ENCODE measurements at regions not wholly inside any gene's neighbourhood (a gene's known extent, or its start where the extent isn't known, plus 50 kb on each side); places are given as distances from the start of the nearest gene placed in this dataset.

DNA sequence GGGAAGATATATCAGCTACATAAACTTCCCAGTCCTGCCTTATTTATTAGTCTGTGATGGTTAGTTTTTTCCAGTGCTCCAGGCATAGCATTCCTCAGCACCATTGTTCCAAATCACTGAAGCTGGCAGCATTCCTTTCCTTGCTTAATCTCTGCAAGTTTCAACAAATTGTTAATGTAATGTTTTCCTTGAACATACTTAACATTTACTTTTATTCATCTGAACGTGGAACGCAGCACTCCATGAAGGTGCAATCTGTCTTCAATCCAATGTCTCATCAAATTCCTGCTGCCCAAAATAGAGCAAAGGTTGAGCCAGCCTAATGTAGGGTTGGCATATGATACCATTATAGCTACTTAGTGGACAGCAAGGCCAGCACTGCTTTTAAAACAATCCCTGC lies 441.1 kb upstream of the RBFOX1 start:
- Histone ChIP-seq H3K9ac (ENCODE audit: low read depth, low read length) (no peak overlapping the region), H3K36me3 (ENCODE audit: insufficient read depth, low read length) (no peaks in the 10 kb centered on the region), H3K4me1 (ENCODE audit: insufficient read depth, low read length) (peaks cover 12% of the 10 kb centered on the region; the same call in 1 of the 2 replicates), H3K9me3 (ENCODE audit: control insufficient read depth, insufficient read depth, low read length) (no peaks in the 10 kb centered on the region)

DNA sequence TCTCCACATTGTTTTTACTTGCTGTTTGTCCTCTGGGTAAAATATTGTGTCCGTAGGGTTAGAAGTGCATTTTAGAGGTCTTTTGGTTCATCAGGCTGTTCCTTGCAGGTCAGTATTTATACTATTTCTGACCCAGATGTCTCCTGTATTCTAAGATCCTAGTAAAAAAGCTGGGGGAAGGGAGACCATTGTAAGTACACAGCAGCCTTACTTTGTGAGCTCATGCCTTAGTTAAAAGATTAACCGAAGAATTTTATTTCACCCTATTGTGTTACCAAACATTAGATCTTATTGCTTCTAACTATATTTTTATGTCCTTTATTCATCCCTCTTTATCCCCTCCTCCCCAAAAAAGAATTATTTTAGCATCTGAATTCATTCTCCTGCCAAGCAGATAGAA lies 444.1 kb upstream of the RBFOX1 start:
- peaks cover 12% of the 10 kb centered on the region; the same call in 1 of the 2 replicates for H3K4me1 ChIP-seq (ENCODE audit: insufficient read depth, low read length)
- H3K36me3 ChIP-seq (ENCODE audit: insufficient read depth, low read length), result no peaks in the 10 kb centered on the region
- H3K9me3 ChIP-seq (ENCODE audit: control insufficient read depth, insufficient read depth, low read length), result no peaks in the 10 kb centered on the region
- no peak overlapping the region for H3K9ac ChIP-seq (ENCODE audit: low read depth, low read length)

DNA sequence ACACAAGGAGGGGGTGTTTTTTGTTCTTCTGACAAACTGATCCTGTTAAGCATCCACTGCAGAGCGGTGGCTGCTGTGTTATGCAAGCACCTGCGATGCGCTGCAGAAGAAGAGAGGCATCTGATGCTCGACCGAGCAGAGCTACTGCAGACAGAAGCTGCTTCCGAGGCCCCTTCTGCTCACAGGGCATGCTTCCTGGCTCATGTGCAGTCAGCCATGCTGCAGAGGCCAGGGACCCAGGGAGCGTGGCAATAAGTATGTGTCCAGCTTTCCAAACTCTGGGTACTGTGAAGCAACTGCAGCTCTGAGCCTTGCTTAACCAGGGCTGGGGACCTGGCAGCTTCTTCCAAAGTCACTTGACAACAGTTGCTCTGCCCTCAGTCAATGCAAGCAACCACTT lies 448.6 kb upstream of the RBFOX1 start:
- no peaks in the 10 kb centered on the region for H3K4me1 ChIP-seq (ENCODE audit: insufficient read depth, low read length)
- no peak overlapping the region for H3K9ac ChIP-seq (ENCODE audit: low read depth, low read length)
- H3K36me3 ChIP-seq (ENCODE audit: insufficient read depth, low read length), result no peaks in the 10 kb centered on the region
- H3K9me3 ChIP-seq (ENCODE audit: control insufficient read depth, insufficient read depth, low read length), result no peaks in the 10 kb centered on the region

DNA sequence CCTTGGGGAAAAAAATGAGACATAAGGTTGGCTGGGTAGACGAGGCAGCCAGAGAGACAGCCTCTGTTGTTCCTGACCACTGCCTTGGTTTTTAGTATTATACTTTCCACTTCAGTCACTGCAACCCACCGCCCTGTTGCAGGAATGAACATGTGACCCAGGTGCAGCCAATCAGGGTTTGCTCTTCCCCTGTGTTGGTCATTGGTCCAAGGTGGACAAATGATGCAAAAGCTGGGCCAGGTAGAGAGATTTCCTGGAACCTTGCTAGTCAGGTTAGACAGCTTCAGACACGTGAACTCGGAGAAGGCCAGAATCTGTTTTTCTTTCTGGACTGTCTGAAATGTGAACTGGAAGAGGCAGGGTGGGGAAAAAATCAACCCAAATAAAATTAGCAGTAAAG lies 452.4 kb upstream of the RBFOX1 start:
- H3K9me3 ChIP-seq (ENCODE audit: control insufficient read depth, insufficient read depth, low read length), result no peaks in the 10 kb centered on the region
- no peaks in the 10 kb centered on the region for H3K36me3 ChIP-seq (ENCODE audit: insufficient read depth, low read length)
- no peaks in the 10 kb centered on the region for H3K4me1 ChIP-seq (ENCODE audit: insufficient read depth, low read length)
- H3K9ac ChIP-seq (ENCODE audit: low read depth, low read length), result no peak overlapping the region

DNA sequence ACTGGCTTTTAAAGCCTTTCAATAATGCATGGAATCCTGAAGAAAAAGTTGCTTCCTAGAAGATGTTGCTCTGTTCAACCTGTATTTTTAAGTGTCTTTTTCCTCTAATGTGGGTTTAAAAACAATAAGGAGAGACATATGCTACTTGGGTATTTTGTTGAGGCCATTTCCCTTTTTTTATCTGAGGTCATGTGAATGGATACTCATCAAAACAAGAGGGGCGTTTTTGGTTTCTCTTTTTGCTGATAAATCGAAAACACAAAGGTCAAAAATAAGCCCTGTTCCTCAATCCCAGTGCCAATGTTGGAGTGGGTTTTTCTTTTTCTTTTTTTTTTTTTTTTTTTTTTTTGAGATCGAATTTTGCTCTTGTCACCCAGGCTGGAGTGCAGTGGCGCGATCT lies 468.0 kb upstream of the RBFOX1 start:
- no peaks in the 10 kb centered on the region for H3K9me3 ChIP-seq (ENCODE audit: control insufficient read depth, insufficient read depth, low read length)
- peaks cover 17% of the 10 kb centered on the region for H3K4me1 ChIP-seq (ENCODE audit: insufficient read depth, low read length)
- H3K9ac ChIP-seq (ENCODE audit: low read depth, low read length), result no peak overlapping the region
- no peaks in the 10 kb centered on the region for H3K36me3 ChIP-seq (ENCODE audit: insufficient read depth, low read length)

DNA sequence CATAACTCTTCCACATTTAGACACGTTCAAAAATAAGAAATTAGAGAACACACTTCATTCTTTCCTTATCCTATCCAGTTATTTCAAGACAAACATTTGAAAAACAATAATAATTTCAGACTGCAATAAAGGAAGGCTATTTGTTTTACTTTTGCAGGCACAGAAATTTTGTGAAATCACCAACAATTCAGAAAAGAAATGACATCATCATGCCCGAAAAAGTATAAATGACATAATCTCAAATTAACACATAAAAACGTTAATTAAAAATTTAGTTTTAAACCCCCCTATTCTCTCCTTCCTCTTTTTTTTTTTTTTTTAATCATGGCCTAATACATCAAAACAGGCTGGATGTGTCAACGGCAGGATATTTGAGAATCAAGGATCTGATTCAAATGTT lies 468.4 kb upstream of the RBFOX1 start:
- H3K36me3 ChIP-seq (ENCODE audit: insufficient read depth, low read length), result no peaks in the 10 kb centered on the region
- H3K4me1 ChIP-seq (ENCODE audit: insufficient read depth, low read length), result peaks cover 17% of the 10 kb centered on the region
- no peak overlapping the region for H3K9ac ChIP-seq (ENCODE audit: low read depth, low read length)
- no peaks in the 10 kb centered on the region for H3K9me3 ChIP-seq (ENCODE audit: control insufficient read depth, insufficient read depth, low read length)

DNA sequence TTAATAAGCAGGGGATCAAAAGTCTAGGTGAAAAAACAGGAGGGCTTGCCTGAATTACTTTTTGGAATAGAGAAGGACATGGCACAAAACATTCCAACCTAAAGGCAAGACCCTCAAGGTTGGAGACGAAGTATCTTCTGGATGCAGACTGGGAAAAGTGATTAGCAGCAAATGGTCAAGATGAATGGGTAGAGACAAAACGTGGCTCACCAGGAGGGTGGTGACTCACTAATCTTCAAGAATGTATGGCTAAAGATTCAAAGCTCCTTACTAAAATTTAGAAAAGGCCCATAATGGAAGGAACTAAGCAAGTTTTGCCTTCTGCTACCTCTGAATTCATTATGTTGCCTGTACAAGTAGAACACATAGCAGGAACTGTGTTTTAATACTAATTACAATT lies 469.5 kb upstream of the RBFOX1 start:
- Histone ChIP-seq H3K9ac (ENCODE audit: low read depth, low read length) (no peak overlapping the region), H3K9me3 (ENCODE audit: control insufficient read depth, insufficient read depth, low read length) (no peaks in the 10 kb centered on the region), H3K4me1 (ENCODE audit: insufficient read depth, low read length) (peaks cover 17% of the 10 kb centered on the region), H3K36me3 (ENCODE audit: insufficient read depth, low read length) (no peaks in the 10 kb centered on the region)

DNA sequence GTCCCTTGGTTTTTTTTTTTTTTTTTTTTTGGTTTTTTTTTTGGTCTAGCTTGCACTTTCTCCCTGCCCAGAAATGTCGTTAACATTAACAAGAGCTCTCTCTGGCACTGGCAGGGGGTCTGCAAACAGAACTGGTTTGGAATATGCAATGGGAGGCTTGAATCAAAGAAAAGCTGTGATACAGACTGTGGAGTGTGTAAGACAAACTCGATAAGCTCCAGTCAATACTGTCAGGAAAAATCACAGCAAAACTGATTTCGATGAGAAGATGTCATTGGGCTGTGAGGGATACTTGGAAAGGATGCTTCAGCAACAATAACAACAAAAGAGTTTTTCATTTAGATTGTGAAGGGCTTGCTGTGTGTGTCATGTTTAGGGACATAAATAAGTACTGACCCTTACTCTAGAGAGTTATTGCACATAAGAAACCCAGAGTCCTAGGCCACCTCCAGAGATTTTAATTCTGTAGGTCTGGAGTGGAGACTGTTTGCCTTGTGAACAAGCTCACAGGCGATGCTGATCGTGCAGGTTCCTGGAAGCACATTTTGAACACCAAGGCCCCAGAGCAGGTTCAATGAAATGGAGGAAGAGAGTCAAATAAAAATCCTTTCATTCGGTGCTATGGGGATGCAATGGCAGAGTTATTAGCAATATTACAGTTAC lies 470.7 kb upstream of the RBFOX1 start:
- H3K4me1 ChIP-seq (ENCODE audit: insufficient read depth, low read length), result peaks cover 17% of the 10 kb centered on the region
- H3K9me3 ChIP-seq (ENCODE audit: control insufficient read depth, insufficient read depth, low read length), result no peaks in the 10 kb centered on the region
- H3K9ac ChIP-seq (ENCODE audit: low read depth, low read length), result no peak overlapping the region
- H3K36me3 ChIP-seq (ENCODE audit: insufficient read depth, low read length), result no peaks in the 10 kb centered on the region

DNA sequence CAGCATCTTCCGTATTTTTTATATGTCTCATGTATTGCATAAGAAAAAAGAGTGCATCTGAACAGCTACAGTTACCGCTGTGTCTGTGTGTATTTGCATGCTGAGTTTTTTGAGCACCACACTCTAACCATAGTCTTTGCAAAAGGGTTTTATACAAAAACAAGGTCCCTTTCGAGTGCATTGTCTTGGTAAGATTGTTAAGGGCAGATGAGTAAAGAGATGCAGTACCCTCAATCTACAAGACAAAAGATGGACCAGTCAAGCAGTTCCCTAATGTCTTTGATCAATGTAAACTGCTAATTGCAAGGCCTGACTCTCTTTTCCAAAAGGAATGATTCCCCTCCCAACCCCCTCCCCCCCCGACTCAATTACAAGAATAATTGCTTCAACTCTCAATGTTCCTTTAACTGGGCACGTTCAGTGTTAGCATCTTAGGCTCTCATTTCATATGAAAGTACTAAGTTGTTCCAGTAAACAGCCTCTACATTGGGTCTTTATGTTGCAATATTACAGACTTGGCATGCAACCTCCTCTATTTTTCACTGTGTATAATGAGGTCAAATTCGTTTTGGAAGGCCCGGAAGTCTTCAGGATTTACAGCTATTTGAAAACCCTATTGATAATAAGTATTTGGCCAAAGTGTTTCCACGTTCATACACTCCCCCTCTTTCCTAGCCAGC lies 471.4 kb upstream of the RBFOX1 start:
- H3K4me1 ChIP-seq (ENCODE audit: insufficient read depth, low read length), result peaks cover 17% of the 10 kb centered on the region
- H3K9me3 ChIP-seq (ENCODE audit: control insufficient read depth, insufficient read depth, low read length), result no peaks in the 10 kb centered on the region
- H3K9ac ChIP-seq (ENCODE audit: low read depth, low read length), result no peak overlapping the region
- no peaks in the 10 kb centered on the region for H3K36me3 ChIP-seq (ENCODE audit: insufficient read depth, low read length)

DNA sequence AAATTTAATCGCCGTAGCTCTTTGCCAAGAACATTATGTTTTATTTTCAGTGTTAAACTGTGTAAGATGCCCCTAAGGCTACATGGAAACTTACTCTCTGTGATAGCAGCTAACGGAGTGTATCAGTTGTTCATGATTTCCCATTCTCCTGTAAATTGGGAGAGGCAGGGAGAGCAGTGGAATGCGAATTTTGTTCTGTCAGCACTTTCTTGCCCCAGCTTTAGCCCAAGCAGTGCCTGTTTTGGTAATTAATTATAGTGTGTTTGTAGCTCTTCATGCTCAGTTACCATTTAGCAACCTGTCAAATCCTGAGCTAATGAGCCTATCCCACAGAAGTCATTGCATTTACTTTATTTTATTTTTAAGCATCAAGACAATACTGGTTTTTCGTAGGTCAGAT lies 475.1 kb upstream of the RBFOX1 start:
- Histone ChIP-seq H3K9me3 (ENCODE audit: control insufficient read depth, insufficient read depth, low read length) (no peaks in the 10 kb centered on the region), H3K9ac (ENCODE audit: low read depth, low read length) (no peak overlapping the region), H3K4me1 (ENCODE audit: insufficient read depth, low read length) (peaks cover 12% of the 10 kb centered on the region), H3K36me3 (ENCODE audit: insufficient read depth, low read length) (no peaks in the 10 kb centered on the region)

DNA sequence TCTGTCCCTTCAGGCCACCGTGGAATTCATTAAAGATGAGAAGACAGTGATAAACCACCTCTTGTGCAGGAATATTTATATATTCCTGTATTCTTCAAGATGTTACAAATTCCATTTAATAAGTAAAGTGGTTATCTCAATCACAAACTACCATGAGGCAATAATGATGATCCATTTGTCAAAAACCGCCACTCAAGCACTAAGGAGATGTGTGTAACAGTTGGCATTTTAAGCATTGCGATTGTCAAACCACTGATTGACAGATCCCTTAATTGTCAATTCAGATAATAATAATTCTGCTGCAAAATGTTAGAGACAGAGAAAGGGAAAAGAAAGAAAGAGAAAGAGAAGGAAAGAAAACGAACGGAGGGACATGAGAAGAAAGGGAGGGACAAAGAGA lies 476.1 kb upstream of the RBFOX1 start:
- Histone ChIP-seq H3K4me1 (ENCODE audit: insufficient read depth, low read length) (peaks cover 3% of the 10 kb centered on the region), H3K9me3 (ENCODE audit: control insufficient read depth, insufficient read depth, low read length) (no peaks in the 10 kb centered on the region), H3K36me3 (ENCODE audit: insufficient read depth, low read length) (no peaks in the 10 kb centered on the region)

DNA sequence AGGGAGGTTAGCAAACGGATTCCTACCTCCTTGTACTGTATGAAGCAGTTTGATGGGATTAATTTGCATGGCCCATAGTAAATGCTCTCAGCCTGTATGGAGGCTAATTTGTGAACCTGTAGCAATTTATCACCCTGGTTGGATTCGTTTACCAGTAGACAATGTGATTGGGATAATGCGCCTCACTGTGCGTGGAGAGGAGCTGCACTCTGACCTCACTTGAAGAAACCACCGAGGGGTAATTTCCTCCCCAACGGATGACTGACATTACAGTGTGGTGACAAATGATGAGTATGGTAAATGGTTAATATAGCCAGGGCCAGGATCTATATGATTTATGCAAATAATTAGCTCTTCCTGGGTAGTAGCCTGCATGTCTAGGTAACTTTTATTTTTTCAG lies 479.1 kb upstream of the RBFOX1 start:
- Histone ChIP-seq H3K4me1 (ENCODE audit: insufficient read depth, low read length) (no peaks in the 10 kb centered on the region), H3K9me3 (ENCODE audit: control insufficient read depth, insufficient read depth, low read length) (no peaks in the 10 kb centered on the region), H3K36me3 (ENCODE audit: insufficient read depth, low read length) (no peaks in the 10 kb centered on the region), H3K9ac (ENCODE audit: low read depth, low read length) (no peak overlapping the region)

More for the DNA sequence above, 476.1 kb upstream of the RBFOX1 start:
- H3K9ac ChIP-seq (ENCODE audit: low read depth, low read length), result no peak overlapping the region

DNA sequence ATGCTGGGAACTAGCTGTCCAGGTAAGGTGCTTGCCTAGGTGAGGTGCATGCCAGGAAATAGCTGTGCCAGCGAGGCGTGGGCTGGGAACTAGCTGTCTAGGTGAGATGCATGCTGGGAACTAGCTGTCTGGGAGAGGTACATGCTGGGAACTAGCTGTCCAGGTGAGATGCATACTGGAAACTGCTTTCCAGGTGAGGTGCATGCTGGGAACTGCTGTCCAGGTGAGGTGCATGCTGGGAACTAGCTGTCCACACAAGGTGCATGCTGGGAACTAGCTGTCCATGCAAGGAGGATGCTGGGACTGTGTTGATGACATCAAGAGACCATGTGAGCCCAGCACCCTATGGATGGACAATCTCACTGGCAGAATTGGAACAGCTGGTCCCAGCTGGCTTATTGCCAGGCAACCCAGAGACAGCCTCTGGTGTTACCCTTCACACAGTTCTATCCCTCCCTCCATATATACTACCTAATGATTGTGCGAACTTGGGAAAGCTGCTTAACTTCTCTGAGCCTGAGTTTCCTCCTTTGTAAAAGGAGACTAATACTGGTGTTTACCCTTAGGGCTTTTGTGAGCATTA lies 479.9 kb upstream of the RBFOX1 start:
- no peak overlapping the region for H3K9ac ChIP-seq (ENCODE audit: low read depth, low read length)
- no peaks in the 10 kb centered on the region for H3K4me1 ChIP-seq (ENCODE audit: insufficient read depth, low read length)
- H3K36me3 ChIP-seq (ENCODE audit: insufficient read depth, low read length), result no peaks in the 10 kb centered on the region
- H3K9me3 ChIP-seq (ENCODE audit: control insufficient read depth, insufficient read depth, low read length), result no peaks in the 10 kb centered on the region

DNA sequence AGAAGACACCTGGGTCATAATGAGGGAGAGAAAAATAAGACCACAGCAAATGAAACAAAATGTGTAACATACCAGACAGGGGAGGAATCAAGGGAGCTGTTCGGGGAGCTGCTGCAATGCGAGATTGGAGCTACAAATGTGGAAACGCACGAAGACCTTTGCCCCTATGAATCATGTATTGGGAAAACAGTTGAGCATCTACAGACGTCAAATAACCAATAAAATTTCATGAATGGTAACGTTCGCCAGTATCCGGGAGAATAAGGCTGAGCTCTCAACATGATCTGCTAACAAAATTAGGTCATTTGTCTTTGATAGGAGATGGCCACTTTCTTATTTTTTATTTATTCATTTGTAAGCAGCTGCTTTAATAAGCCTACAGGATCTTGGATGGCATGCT lies 486.2 kb upstream of the RBFOX1 start:
- H3K9me3 ChIP-seq (ENCODE audit: control insufficient read depth, insufficient read depth, low read length), result no peaks in the 10 kb centered on the region
- H3K36me3 ChIP-seq (ENCODE audit: insufficient read depth, low read length), result no peaks in the 10 kb centered on the region
- H3K4me1 ChIP-seq (ENCODE audit: insufficient read depth, low read length), result no peaks in the 10 kb centered on the region
- no peak overlapping the region for H3K9ac ChIP-seq (ENCODE audit: low read depth, low read length)

DNA sequence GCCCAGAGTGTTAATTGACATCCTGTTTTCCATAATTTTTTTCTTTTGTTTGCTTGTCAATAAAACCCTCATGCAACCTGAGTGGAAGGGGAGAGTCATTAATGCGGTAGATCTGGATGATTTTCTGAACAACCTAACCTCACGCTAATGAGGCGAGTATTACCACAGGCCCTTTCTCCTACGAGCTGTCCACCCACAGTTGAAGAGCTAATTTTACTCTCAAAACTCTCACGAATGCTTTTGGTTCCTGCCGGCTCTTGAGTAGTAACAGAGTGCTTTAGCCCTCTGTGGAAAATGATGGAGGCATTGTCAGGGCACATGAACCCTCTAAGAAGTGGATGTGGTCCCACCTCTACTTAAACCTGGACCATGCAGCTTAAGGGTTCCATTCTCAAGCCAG lies 491.3 kb upstream of the RBFOX1 start:
- Histone ChIP-seq H3K9ac (ENCODE audit: low read depth, low read length) (no peak overlapping the region), H3K9me3 (ENCODE audit: control insufficient read depth, insufficient read depth, low read length) (no peaks in the 10 kb centered on the region), H3K4me1 (ENCODE audit: insufficient read depth, low read length) (no peaks in the 10 kb centered on the region), H3K36me3 (ENCODE audit: insufficient read depth, low read length) (no peaks in the 10 kb centered on the region)
